ENCODE measurements at regions not wholly inside any gene's neighbourhood (a gene's known extent, or its start where the extent isn't known, plus 50 kb on each side); places are given as distances from the start of the nearest gene placed in this dataset.

DNA sequence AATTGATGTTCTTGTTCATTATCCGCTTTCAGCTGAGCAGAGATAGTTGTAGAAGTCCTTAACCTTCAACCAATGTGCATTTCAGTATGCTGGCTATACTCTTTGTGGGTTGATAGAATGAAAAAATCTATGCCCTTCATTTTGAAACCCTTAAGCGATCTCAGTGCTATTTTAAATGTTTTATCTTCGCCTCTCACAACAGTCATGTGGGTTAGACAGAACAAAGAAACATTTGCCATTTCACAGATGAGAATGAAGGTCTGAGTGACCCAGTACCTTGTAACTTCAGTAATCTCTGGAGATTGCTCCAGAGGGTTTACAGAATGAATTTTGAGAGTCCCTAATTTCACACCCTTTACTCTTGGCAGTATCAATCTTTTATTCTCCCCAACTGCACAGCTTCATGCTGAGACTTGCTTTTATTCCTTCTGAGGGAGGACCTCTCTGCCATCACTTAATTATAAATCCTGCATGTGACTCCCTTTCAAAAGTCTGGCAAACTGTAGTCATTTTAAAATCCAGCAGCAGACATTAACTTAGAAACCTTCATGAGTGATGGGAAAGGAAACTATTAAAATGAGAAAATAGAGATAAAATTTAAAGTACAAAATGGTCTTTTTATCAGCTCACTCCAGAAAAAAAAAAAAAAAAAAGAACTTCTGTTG, 921.5 kb downstream of the RAB28 start:
- Histone ChIP-seq H3K27ac (no peak overlapping the region), H3K4me3 (no peak overlapping the region), H3K4me1 (no peaks in the 10 kb centered on the region), H3K4me2 (no peak overlapping the region), H3K9me3 (no peaks in the 10 kb centered on the region)
- POLR2A ChIA-PET = no interaction called here
- CTCF ChIA-PET = no interaction called here
- TF ChIP-seq RFX5 (IDR thresholded peaks at IDR 0.05) (no peak), ZC3H11A (IDR thresholded peaks at IDR 0.05) (no peak)
- ATAC-seq (no peak), FAIRE-seq (no peak), DNase-seq (ENCODE audit: low read depth in 1 of 2, low spot score in 1 of 2) (no peak)
- WGBS (ENCODE audit: missing lambda C conversion rate) = 7% methylated on average over 3 of the region's 3 CpGs

DNA sequence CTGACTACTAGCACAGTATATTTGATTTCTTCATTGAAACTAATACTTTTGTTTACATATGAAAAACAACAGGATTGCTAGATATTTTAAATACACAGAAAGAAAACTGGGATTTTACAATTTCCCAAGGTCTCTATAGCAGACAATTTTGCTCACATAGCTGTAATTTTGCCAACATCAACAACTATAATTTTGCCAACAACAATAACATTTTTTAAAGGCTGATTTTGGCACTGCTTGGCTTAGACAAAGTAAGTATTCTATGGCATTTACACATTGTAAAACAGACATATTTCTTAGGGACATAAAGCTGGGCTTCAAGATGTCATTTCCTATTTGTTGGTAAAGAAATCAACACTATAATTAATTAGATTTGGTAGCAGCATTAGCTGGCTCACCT, 922.1 kb downstream of the RAB28 start:
- DNase-seq (ENCODE audit: low read depth in 1 of 2, low spot score in 1 of 2) (no peak), FAIRE-seq (no peak), ATAC-seq (no peak)
- Histone ChIP-seq H3K9me3 (no peaks in the 10 kb centered on the region), H3K4me3 (no peak overlapping the region), H3K27ac (no peak overlapping the region), H3K4me2 (no peak overlapping the region), H3K4me1 (no peaks in the 10 kb centered on the region)
- ChIA-PET CTCF (no interaction called here), POLR2A (no interaction called here)
- TF ChIP-seq FOXS1 (CRISPR knock-in tag; IDR thresholded peaks at IDR 0.05) (no peak), POLR2A (IDR thresholded peaks at IDR 0.05; ENCODE audit: low read length) (no peak), PHF8 (IDR thresholded peaks at IDR 0.05; ENCODE audit: borderline replicate concordance, low read depth) (no peak), CHD2 (IDR thresholded peaks at IDR 0.05; ENCODE audit: low read length, partially characterized antibody) (no peak), EHMT2 (IDR thresholded peaks at IDR 0.05; ENCODE audit: low read depth) (no peak), POLR2AphosphoS2 (conservative IDR thresholded peaks at IDR 0.05; ENCODE audit: low read length) (no peak), RCOR1 (IDR thresholded peaks at IDR 0.05; ENCODE audit: low read depth, low read length) (no peak), RARB (CRISPR knock-in tag; IDR thresholded peaks at IDR 0.05) (no peak)
- TF ChIP-seq, protein P1, sequence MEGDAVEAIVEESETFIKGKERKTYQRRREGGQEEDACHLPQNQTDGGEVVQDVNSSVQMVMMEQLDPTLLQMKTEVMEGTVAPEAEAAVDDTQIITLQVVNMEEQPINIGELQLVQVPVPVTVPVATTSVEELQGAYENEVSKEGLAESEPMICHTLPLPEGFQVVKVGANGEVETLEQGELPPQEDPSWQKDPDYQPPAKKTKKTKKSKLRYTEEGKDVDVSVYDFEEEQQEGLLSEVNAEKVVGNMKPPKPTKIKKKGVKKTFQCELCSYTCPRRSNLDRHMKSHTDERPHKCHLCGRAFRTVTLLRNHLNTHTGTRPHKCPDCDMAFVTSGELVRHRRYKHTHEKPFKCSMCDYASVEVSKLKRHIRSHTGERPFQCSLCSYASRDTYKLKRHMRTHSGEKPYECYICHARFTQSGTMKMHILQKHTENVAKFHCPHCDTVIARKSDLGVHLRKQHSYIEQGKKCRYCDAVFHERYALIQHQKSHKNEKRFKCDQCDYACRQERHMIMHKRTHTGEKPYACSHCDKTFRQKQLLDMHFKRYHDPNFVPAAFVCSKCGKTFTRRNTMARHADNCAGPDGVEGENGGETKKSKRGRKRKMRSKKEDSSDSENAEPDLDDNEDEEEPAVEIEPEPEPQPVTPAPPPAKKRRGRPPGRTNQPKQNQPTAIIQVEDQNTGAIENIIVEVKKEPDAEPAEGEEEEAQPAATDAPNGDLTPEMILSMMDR (IDR thresholded peaks at IDR 0.05) = no peak

DNA sequence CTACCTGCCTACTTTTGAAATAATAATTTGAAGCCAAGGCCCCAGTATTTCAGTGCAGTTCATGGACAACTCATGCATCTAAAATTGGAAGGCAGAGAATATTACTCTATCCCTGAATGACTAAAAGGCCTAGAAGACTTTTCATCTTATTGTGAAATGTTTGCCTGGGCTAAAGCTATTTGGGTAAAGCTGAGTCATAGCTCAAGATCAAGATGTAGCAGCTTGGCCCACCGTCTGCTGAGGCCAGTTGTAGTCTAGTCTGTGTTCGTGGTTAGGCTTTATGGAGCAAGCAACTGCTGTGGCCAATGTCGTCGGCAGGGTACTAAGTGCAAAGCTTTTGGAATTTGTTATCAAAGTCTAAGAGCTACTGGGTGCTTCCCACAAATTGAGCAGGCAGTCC, 929.1 kb downstream of the RAB28 start:
- Histone ChIP-seq H3K9me3 (no peaks in the 10 kb centered on the region), H3K4me3 (no peak overlapping the region), H3K4me1 (no peaks in the 10 kb centered on the region), H3K27ac (no peak overlapping the region), H3K4me2 (no peak overlapping the region)
- POLR2A ChIA-PET = no interaction called here
- FAIRE-seq = no peak
- no peak for ATAC-seq
- 14% methylated on average over 4 of the region's 4 CpGs for WGBS (ENCODE audit: missing lambda C conversion rate)
- DNase-seq (ENCODE audit: low read depth in 1 of 2, low spot score in 1 of 2) = no peak
- CTCF ChIA-PET = no interaction called here
- no peak for TF ChIP-seq FOXS1 (CRISPR knock-in tag; IDR thresholded peaks at IDR 0.05)
- TF ChIP-seq SMC3 (IDR thresholded peaks at IDR 0.05) = no peak
- TF ChIP-seq, protein P1 (IDR thresholded peaks at IDR 0.05) = no peak
- no peak for TF ChIP-seq EHMT2 (IDR thresholded peaks at IDR 0.05; ENCODE audit: low read depth)
- TF ChIP-seq, protein P2, sequence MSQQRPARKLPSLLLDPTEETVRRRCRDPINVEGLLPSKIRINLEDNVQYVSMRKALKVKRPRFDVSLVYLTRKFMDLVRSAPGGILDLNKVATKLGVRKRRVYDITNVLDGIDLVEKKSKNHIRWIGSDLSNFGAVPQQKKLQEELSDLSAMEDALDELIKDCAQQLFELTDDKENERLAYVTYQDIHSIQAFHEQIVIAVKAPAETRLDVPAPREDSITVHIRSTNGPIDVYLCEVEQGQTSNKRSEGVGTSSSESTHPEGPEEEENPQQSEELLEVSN (IDR thresholded peaks at IDR 0.05; ENCODE audit: borderline replicate concordance, low read depth) = no peak

DNA sequence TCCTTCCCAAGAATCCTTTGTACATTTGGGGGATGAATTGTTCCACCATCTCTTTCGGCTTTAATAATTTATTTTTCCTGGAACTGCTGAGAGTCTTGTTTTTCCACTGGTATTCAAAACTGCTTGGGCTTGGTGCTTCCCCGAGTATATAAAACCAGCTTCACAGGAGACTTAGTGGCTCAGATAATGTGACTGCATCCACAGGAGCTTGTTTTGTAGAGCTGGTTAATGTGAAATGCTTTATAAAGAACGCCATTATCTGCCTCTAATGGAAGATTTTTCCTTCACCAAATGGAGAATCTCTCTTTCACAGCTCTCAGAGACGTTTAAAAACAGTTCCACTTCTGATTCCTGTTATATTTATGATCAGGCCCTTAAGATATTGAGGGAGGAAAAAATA, 935.5 kb downstream of the RAB28 start:
- FAIRE-seq (no peak), DNase-seq (ENCODE audit: low read depth in 1 of 2, low spot score in 1 of 2) (no peak), ATAC-seq (no peak)
- no peaks in the 10 kb centered on the region for H3K9me3 ChIP-seq
- POLR2A ChIA-PET = no interaction called here
- H3K4me1 ChIP-seq = no peaks in the 10 kb centered on the region
- 3% methylated on average over 4 of the region's 4 CpGs for WGBS (ENCODE audit: missing lambda C conversion rate)
- CTCF ChIA-PET = no interaction called here
- H3K4me2 ChIP-seq = no peak overlapping the region
- H3K4me3 ChIP-seq = no peak overlapping the region
- no peak overlapping the region for H3K27ac ChIP-seq
- no peak for TF ChIP-seq EHMT2 (IDR thresholded peaks at IDR 0.05; ENCODE audit: low read depth)
- TF ChIP-seq JUN (IDR thresholded peaks at IDR 0.05) = no peak
- no peak for TF ChIP-seq NPAS2 (CRISPR knock-in tag; IDR thresholded peaks at IDR 0.05; ENCODE audit: borderline replicate concordance)
- TF ChIP-seq, protein P3, sequence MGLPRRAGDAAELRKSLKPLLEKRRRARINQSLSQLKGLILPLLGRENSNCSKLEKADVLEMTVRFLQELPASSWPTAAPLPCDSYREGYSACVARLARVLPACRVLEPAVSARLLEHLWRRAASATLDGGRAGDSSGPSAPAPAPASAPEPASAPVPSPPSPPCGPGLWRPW (IDR thresholded peaks at IDR 0.05) = no peak
- no peak for TF ChIP-seq GATA3 (IDR thresholded peaks at IDR 0.05; ENCODE audit: borderline replicate concordance)
- TF ChIP-seq, protein P2 (IDR thresholded peaks at IDR 0.05; ENCODE audit: borderline replicate concordance, low read depth) = no peak
- no peak for TF ChIP-seq EP300 (IDR thresholded peaks at IDR 0.05)
- TF ChIP-seq FOSL2 (IDR thresholded peaks at IDR 0.05) = no peak
- TF ChIP-seq FOSL2 (CRISPR knock-in tag; IDR thresholded peaks at IDR 0.05) = no peak
- TF ChIP-seq RAD21 (conservative IDR thresholded peaks at IDR 0.05 in 1 of 2, IDR thresholded peaks at IDR 0.05 in 1 of 2) = no peak
- no peak for TF ChIP-seq TFCP2L1 (CRISPR knock-in tag; IDR thresholded peaks at IDR 0.05)
- TF ChIP-seq KDM5A (IDR thresholded peaks at IDR 0.05) = no peak
- TF ChIP-seq, protein P4, sequence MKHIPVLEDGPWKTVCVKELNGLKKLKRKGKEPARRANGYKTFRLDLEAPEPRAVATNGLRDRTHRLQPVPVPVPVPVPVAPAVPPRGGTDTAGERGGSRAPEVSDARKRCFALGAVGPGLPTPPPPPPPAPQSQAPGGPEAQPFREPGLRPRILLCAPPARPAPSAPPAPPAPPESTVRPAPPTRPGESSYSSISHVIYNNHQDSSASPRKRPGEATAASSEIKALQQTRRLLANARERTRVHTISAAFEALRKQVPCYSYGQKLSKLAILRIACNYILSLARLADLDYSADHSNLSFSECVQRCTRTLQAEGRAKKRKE (CRISPR knock-in tag; IDR thresholded peaks at IDR 0.05; ENCODE audit: low read depth) = no peak
